ENCODE measurements at regions not wholly inside any gene's neighbourhood (a gene's known extent, or its start where the extent isn't known, plus 50 kb on each side); places are given as distances from the start of the nearest gene placed in this dataset.

- Histone ChIP-seq H3K36me3 (replicated peaks in 1 of 2) (no peaks in the 10 kb centered on the region), H3K27me3 (no peaks in the 10 kb centered on the region), H3K4me1 (replicated peaks in 1 of 2) (no peaks in the 10 kb centered on the region), H3K4me3 (no peak overlapping the region), H3K9me3 (replicated peaks in 1 of 3) (no peaks in the 10 kb centered on the region), H3K27ac (no peak overlapping the region)
- 87 to 92% (median 89%) methylated on average over 2 of the region's 2 CpGs for WGBS, 4 donors
- no peak for DNase-seq
- intact Hi-C loops (cut with DNase I) = no loop called here
- TF ChIP-seq POLR2A (IDR thresholded peaks at IDR 0.05) = no peak
- no peak for TF ChIP-seq CTCF (IDR thresholded peaks at IDR 0.05)
These were observed 1357.7 kb downstream of the ROBO1 start for GRCh38 chr3:78410077-78410476.

GRCh38 chr3:78414261-78414660 is 1353.5 kb downstream of the ROBO1 start:
- WGBS, 4 donors = 64 to 74% (median 68%) methylated on average over 2 of the region's 2 CpGs
- Histone ChIP-seq H3K9me3 (replicated peaks in 1 of 3) (no peaks in the 10 kb centered on the region), H3K4me1 (replicated peaks in 1 of 2) (no peaks in the 10 kb centered on the region), H3K4me3 (no peak overlapping the region), H3K27me3 (no peaks in the 10 kb centered on the region), H3K36me3 (replicated peaks in 1 of 2) (no peaks in the 10 kb centered on the region), H3K27ac (no peak overlapping the region)
- TF ChIP-seq POLR2A (IDR thresholded peaks at IDR 0.05) (no peak), CTCF (IDR thresholded peaks at IDR 0.05) (no peak)
- DNase-seq = no peak
- intact Hi-C loops (cut with DNase I) = no loop called here

GRCh38 chr3:78420611-78421010 is 1347.2 kb downstream of the ROBO1 start:
- Histone ChIP-seq H3K36me3 (replicated peaks in 1 of 2) (no peaks in the 10 kb centered on the region), H3K4me3 (no peak overlapping the region), H3K4me1 (replicated peaks in 1 of 2) (no peaks in the 10 kb centered on the region), H3K27me3 (no peaks in the 10 kb centered on the region), H3K27ac (no peak overlapping the region), H3K9me3 (replicated peaks in 1 of 3) (no peaks in the 10 kb centered on the region)
- DNase-seq = no peak
- intact Hi-C loops (cut with DNase I) = no loop called here
- no peak for TF ChIP-seq CTCF (IDR thresholded peaks at IDR 0.05)
- no peak for TF ChIP-seq POLR2A (IDR thresholded peaks at IDR 0.05)

- no peaks in the 10 kb centered on the region for H3K36me3 ChIP-seq (replicated peaks in 1 of 2)
- H3K9me3 ChIP-seq (replicated peaks in 1 of 3) = no peaks in the 10 kb centered on the region
- 81 to 83% (median 82%) methylated on average over 7 of the region's 7 CpGs for WGBS, 4 donors
- H3K4me3 ChIP-seq = no peak overlapping the region
- H3K27ac ChIP-seq = no peak overlapping the region
- H3K4me1 ChIP-seq (replicated peaks in 1 of 2) = no peaks in the 10 kb centered on the region
- no peak for TF ChIP-seq CTCF (IDR thresholded peaks at IDR 0.05)
- no peak for TF ChIP-seq POLR2A (IDR thresholded peaks at IDR 0.05)
- no peaks in the 10 kb centered on the region for H3K27me3 ChIP-seq
- intact Hi-C loops (cut with DNase I) = no loop called here
- no peak for DNase-seq
These were observed 1346.4 kb downstream of the ROBO1 start for GRCh38 chr3:78421247-78421966.

All from adrenal gland (tissue), 9 donors.